Fibroblast of pulmonary artery (primary cell): ENCODE measurements at regions not wholly inside any gene's neighbourhood (a gene's known extent, or its start where the extent isn't known, plus 50 kb on each side); places are given as distances from the start of the nearest gene placed in this dataset.

Source experiments
- DNase-seq: peaks from one replicate; pipeline ENCODE4 v3.0.0-alpha.2; 2010; ENCODE audit warnings: low read depth
- H3K4me3 ChIP-seq: replicated peaks from 2 replicates; pipeline ENCODE4 v1.5.1; 2011; ENCODE audit warnings: low read depth, mild to moderate bottlenecking, control low read depth, low read length, moderate library complexity
- CTCF ChIP-seq: IDR thresholded peaks from 2 replicates; pipeline ENCODE4 v1.5.1; 2011; ENCODE audit warnings: mild to moderate bottlenecking, control low read depth, low read length, inconsistent platforms; ENCODE audit errors: missing control alignments

GRCh38 chr5:166398131-166398530 is 1893.3 kb upstream of the WWC1 start:
- H3K4me3 ChIP-seq: no peak overlapping the region
- no peak for DNase-seq
- no peak for TF ChIP-seq CTCF

- H3K4me3 ChIP-seq: no peak overlapping the region
- no peak for TF ChIP-seq CTCF
- DNase-seq: no peak
Measured at GRCh38 chr5:166399781-166400180, 1891.7 kb upstream of the WWC1 start.

DNA sequence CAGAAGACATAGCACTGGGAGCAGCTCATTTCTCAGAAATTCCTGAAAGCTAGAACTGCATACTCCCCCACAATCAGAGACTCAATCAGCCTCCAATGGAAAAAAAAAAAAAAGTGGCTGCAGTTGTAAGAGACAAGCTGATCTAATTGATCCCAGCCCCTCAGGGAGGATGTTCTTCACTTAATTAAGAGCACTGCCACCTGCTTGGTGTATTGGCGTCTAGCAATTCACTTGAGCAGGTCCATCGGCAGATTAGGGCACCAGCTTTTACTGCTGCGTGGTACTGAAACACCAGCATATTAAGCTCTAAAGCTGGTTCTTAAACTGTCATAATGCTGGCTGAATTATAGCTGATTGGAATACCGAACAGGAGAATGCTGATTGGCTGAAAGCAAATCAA is 1890.1 kb upstream of the WWC1 start:
- DNase-seq: no peak
- TF ChIP-seq CTCF: no peak
- H3K4me3 ChIP-seq: no peak overlapping the region

DNA sequence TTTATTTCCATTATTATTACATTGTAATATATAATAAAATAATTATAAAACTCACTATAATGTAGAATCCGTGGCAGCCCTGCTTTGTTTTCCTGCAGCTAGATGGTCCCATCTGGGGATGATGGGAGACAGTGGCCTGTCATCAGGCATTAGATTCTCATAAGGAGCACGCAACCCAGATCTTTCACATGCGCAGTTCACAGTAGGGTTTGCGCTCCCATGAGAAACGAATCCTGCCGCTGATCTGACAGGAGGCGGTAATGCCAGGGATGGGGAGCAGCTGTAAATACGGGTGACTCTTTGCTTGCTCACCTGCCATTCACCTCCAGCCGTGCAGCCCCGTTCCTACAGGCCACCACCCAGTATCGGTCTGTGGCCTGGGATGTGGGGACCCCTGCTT is 1879.3 kb upstream of the WWC1 start:
- no peak overlapping the region for H3K4me3 ChIP-seq
- TF ChIP-seq CTCF: no peak
- no peak for DNase-seq

DNA sequence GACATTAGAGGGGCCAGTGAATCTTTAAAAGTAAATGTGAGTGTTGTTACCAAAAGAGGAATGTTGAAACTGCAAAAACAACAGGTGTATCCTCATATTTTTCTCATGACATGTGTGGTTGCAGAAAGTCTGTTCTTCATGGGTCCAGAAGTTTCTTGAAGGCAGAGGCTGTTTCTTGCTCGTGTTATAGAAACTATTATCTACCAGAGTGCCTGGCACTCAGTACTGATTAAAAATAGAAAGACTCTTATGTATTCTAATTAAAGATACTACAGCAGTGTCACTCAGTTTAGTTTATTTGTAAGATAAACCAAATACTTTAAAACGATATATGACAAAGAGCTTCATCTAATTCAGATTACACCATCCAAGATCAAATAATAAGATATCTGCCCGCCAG is 1864.2 kb upstream of the WWC1 start:
- no peak for DNase-seq
- no peak for TF ChIP-seq CTCF
- no peak overlapping the region for H3K4me3 ChIP-seq

DNA sequence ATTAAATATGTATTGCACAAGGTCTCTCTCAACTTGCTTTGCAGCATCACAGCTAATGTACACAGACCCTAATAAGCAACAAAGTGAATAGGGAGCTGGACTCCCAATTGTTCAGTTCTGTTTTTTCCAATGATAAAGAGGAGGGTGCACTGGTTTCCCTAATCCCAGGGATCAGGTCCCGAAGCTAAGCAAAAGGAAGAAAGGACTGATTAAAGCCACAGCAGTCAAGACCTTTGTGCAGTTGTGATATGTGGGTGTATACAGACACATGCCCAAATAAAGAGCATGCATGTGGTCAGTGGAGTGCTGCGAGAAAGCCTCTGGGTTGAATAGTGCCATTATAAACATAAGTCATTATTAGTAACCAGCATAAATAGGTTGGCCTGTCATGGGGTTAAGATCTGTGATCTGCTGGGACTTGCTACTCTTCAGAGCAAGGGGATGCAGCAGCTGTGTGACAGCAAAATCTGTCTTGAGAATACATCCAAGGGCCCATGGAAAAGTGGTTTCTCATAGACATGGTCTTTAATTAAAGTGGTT is 1863.1 kb upstream of the WWC1 start:
- DNase-seq: no peak
- H3K4me3 ChIP-seq: no peak overlapping the region
- no peak for TF ChIP-seq CTCF

DNA sequence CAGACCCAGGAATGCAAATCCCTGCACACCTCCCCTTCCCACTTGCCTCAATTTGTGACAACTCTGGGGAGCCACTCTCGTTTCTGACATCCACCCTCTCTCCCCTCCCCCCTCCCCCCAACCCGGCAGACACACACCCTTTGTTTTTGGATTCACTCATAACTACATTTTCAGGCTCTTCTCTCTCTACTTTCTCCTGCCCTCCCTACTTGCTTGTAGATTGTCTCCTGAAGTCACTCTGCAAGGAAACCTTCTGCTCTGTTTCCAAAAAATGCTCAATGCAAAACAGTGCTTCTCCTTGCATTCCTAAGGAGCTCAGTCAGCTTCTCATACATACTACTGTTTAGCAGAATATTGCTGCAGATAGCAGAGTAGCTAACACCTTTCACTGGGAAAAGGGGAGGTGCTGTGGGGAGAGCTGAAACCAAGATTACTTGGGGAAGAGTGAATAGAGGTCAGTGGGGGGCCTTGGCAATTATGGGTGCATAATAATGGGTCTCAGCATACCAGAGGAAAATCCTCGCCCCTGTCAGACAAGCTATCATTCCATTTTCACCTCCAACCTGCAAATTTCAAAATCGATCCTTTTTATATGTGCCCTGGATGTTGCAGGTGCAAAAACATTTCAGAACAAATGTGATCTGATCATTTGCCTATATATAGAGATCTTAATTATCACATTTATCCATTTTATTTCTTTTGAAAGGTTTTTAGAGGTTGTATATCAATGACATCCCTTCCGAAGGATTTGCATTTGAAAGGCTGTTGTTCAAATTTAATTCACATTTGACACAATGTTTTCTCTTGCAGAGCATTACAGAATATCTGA is 1860.7 kb upstream of the WWC1 start:
- no peak for TF ChIP-seq CTCF
- no peak for DNase-seq
- H3K4me3 ChIP-seq: no peak overlapping the region
